Neural cell (in vitro differentiated cells): ENCODE measurements at regions not wholly inside any gene's neighbourhood (a gene's known extent, or its start where the extent isn't known, plus 50 kb on each side); places are given as distances from the start of the nearest gene placed in this dataset.

Source experiments
- CTCF ChIP-seq: fragments of 450-650 bp; IDR thresholded peaks from 2 replicates; pipeline ENCODE4 v1.5.1; 2014; ENCODE audit warnings: antibody characterized with exemption, mild to moderate bottlenecking, moderate library complexity; ENCODE audit not compliant: poor library complexity, severe bottlenecking
- EZH2 ChIP-seq: fragments of 200-600, 300-800 bp; shearing (Covaris generic), sonication (generic); IDR thresholded peaks from 2 replicates; pipeline ENCODE4 v1.6.1; 2014; ENCODE audit warnings: antibody characterized with exemption, low read length, borderline replicate concordance, mild to moderate bottlenecking; ENCODE audit not compliant: insufficient read depth, poor library complexity, severe bottlenecking
- POLR2AphosphoS5 ChIP-seq: IDR thresholded peaks from 2 replicates; pipeline ENCODE4 v1.6.1; 2012

GRCh38 chr16:17770104-17770503, 299.3 kb upstream of the XYLT1 start:
- TF ChIP-seq EZH2 (no peak), POLR2AphosphoS5 (no peak), CTCF (no peak)
